ENCODE measurements at regions not wholly inside any gene's neighbourhood (a gene's known extent, or its start where the extent isn't known, plus 50 kb on each side); places are given as distances from the start of the nearest gene placed in this dataset.

- TF ChIP-seq RAD21 (IDR thresholded peaks at IDR 0.05 in 1 of 2, conservative IDR thresholded peaks at IDR 0.05 in 1 of 2; ENCODE audit: low read depth in 2 of 2, low read length in 2 of 2) (no peak), CTCF (IDR thresholded peaks at IDR 0.05; ENCODE audit: control extremely low read depth in 1 of 3, insufficient read depth in 1 of 3, low read depth in 1 of 3, low read length in 3 of 3) (no peak), POLR2A (IDR thresholded peaks at IDR 0.05; ENCODE audit: control extremely low read depth in 1 of 2, low read depth in 2 of 2, low read length in 2 of 2) (no peak)
Measured at GRCh38 chr6:153309651-153310050, 178.6 kb upstream of the RGS17 start.
